ENCODE measurements at regions not wholly inside any gene's neighbourhood (a gene's known extent, or its start where the extent isn't known, plus 50 kb on each side); places are given as distances from the start of the nearest gene placed in this dataset.

- Histone ChIP-seq H3K27me3 (no peaks in the 10 kb centered on the region), H3K9me3 (no peaks in the 10 kb centered on the region), H3K36me3 (no peaks in the 10 kb centered on the region), H3K4me3 (no peak overlapping the region), H3K4me1 (peaks cover 0 to 14% (median 0%) of the 10 kb centered on the region in 4 donors), H3K27ac (no peak overlapping the region)
- no peak for ATAC-seq
- DNase-seq = no peak
- intact Hi-C loops (cut with DNase I) = loop anchor here in 1 of 2 donors (10.0 kb wide), 1 partner anchor 275 kb away; no protein-coding TSS in a partner anchor
- TF ChIP-seq POLR2A (IDR thresholded peaks at IDR 0.05) = no peak
- no peak for TF ChIP-seq CTCF (IDR thresholded peaks at IDR 0.05)
Measured at GRCh38 chr6:53989504-53989903, 121.7 kb upstream of the MLIP start.

- H3K27me3 ChIP-seq = no peaks in the 10 kb centered on the region
- TF ChIP-seq POLR2A (IDR thresholded peaks at IDR 0.05) (no peak), CTCF (IDR thresholded peaks at IDR 0.05) (no peak)
- H3K27ac ChIP-seq = no peak overlapping the region
- intact Hi-C loops (cut with DNase I) = no loop called here
- no peak overlapping the region for H3K4me3 ChIP-seq
- no peak for ATAC-seq
- peaks cover 0 to 1% (median 0%) of the 10 kb centered on the region in 4 donors for H3K4me1 ChIP-seq
- no peaks in the 10 kb centered on the region for H3K36me3 ChIP-seq
- no peak for DNase-seq
- H3K9me3 ChIP-seq = no peaks in the 10 kb centered on the region
- 69% methylated on average over 3 of the region's 3 CpGs for WGBS (ENCODE audit: insufficient coverage, low coverage, low lambda C conversion rate, missing lambda C conversion rate)
Measured at GRCh38 chr6:53992522-53992921, 118.7 kb upstream of the MLIP start.

GRCh38 chr6:53994201-53994600 lies 117.0 kb upstream of the MLIP start:
- no peaks in the 10 kb centered on the region for H3K27me3 ChIP-seq
- H3K27ac ChIP-seq = no peak overlapping the region
- H3K9me3 ChIP-seq = no peaks in the 10 kb centered on the region
- peaks cover 0 to 10% (median 5%) of the 10 kb centered on the region in 4 donors for H3K4me1 ChIP-seq
- intact Hi-C loops (cut with DNase I) = no loop called here
- no peak overlapping the region for H3K4me3 ChIP-seq
- TF ChIP-seq CTCF (IDR thresholded peaks at IDR 0.05) (no peak), POLR2A (IDR thresholded peaks at IDR 0.05) (no peak)
- 73% methylated on average over 1 of the region's 1 CpG for WGBS (ENCODE audit: insufficient coverage, low coverage, low lambda C conversion rate, missing lambda C conversion rate)
- DNase-seq (no peak), ATAC-seq (no peak)
- H3K36me3 ChIP-seq = no peaks in the 10 kb centered on the region

- WGBS (ENCODE audit: insufficient coverage, low coverage, low lambda C conversion rate, missing lambda C conversion rate) = 85% methylated on average over 4 of the region's 4 CpGs
- Histone ChIP-seq H3K4me3 (no peak overlapping the region), H3K4me1 (peaks cover 0 to 16% (median 5%) of the 10 kb centered on the region in 4 donors), H3K27ac (no peak overlapping the region), H3K36me3 (no peaks in the 10 kb centered on the region), H3K27me3 (no peaks in the 10 kb centered on the region), H3K9me3 (no peaks in the 10 kb centered on the region)
- TF ChIP-seq CTCF (IDR thresholded peaks at IDR 0.05) = no peak
- no peak for TF ChIP-seq POLR2A (IDR thresholded peaks at IDR 0.05)
- no peak for ATAC-seq
- no peak for DNase-seq
- intact Hi-C loops (cut with DNase I) = no loop called here
Measured at GRCh38 chr6:53995935-53996334, 115.3 kb upstream of the MLIP start.

- ATAC-seq (peak; percentile 44 to 59 (median 50)), DNase-seq (peak in 1 of 3 donors; percentile 45)
- Histone ChIP-seq H3K27ac (peak overlapping the region in 2 of 3 donors; percentile 46 to 75), H3K4me3 (peak overlapping the region in 1 of 3 donors; percentile 22), H3K27me3 (no peaks in the 10 kb centered on the region), H3K4me1 (peaks cover 0 to 16% (median 5%) of the 10 kb centered on the region in 4 donors), H3K9me3 (no peaks in the 10 kb centered on the region), H3K36me3 (no peaks in the 10 kb centered on the region)
- intact Hi-C loops (cut with DNase I) = no loop called here
- WGBS (ENCODE audit: insufficient coverage, low coverage, low lambda C conversion rate, missing lambda C conversion rate) = 48% methylated on average over 2 of the region's 2 CpGs
- TF ChIP-seq CTCF (IDR thresholded peaks at IDR 0.05) = no peak
- TF ChIP-seq POLR2A (IDR thresholded peaks at IDR 0.05) = no peak
Measured at GRCh38 chr6:53998303-53998702, 112.9 kb upstream of the MLIP start.

All from right lobe of liver (tissue), 6 donors.